Embryonic facial prominence (tissue), 1 donor: ENCODE measurements at regions not wholly inside any gene's neighbourhood (a gene's known extent, or its start where the extent isn't known, plus 50 kb on each side); places are given as distances from the start of the nearest gene placed in this dataset.
A peak's percentile ranks its signal among the peaks of the same experiment; 100 is the strongest.

ENCODE experiments used
- DNase-seq: peaks from one replicate; pipeline ENCODE4 v3.0.0-alpha.2; 2016; ENCODE audit errors: extremely low spot score

GRCh38 chr12:127077262-127078045, 1189.5 kb upstream of the TMEM132C start:
- DNase-seq, result no peak

DNA sequence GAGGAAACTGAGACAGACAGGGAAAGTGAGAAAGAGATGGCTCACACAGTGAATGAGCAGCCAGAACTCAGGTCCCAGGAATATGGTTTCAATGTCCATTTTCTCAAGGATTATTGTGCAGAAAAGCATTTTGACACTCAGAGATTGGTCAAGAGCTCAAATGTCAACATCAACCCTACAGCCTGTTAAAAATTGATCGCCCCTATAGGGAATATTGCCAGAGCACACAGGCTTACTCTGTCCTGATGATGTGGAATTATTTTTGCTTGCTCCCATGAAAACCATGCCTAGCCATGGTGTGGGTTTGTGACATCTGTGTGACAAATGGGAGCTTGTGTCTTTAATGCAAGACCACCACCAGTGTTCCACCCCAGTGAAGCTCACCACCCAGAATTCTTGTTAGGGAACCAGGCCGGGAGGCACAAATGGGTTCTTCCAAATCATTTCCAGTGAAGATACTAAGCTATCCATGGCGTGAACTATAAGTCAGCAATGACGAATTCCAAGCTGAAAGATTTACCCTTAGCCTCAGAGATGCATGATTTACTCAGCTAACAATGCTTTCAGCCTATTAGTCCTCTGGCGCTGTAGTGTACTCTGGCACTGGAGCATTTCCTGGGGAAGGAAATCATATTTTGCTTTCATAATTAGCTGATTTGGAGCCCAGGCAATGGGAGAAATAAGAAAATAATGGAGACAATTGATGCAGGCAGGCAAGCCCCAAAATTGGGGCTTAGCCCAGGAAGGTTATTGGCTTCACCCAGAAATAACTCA, 1188.2 kb upstream of the TMEM132C start:
- DNase-seq, result no peak

DNA sequence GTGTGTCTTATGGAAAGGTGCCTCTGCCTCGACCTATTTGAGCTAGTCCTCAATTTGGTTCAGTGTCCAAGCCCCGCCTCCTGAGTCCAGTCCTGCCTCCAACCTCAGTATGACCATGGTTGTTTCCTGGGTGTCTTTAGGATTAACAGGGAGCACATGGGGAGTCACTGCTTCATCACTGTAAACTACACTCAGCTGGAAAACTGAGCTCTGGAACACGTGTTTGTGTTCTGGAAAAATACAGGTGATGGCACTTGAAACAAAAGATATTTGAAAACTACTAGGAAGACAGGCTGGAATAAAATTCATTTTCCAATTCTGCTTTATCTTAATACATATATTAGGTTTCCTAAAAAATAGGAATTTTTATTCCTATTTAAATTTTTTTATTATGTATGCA, 1187.3 kb upstream of the TMEM132C start:
- DNase-seq, result no peak

DNA sequence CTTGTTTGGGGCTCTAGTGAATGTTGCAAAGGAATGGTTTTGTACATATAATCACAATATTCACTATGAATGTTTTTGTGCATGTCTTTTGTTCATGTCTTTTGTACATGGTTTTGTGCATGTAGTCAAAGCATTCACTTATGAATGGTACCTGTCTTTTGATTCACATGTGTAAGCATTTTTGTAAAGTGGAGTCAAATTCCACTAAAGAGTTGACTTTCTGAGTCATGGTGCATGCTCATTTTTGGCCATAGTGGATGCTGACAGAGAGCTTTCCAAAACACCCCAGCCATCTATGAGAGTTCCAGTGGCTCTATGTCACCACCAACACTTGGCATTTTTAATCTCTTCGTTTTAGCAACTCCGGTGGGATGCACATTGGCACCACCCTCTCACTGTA, 1185.9 kb upstream of the TMEM132C start:
- DNase-seq, result no peak

DNA sequence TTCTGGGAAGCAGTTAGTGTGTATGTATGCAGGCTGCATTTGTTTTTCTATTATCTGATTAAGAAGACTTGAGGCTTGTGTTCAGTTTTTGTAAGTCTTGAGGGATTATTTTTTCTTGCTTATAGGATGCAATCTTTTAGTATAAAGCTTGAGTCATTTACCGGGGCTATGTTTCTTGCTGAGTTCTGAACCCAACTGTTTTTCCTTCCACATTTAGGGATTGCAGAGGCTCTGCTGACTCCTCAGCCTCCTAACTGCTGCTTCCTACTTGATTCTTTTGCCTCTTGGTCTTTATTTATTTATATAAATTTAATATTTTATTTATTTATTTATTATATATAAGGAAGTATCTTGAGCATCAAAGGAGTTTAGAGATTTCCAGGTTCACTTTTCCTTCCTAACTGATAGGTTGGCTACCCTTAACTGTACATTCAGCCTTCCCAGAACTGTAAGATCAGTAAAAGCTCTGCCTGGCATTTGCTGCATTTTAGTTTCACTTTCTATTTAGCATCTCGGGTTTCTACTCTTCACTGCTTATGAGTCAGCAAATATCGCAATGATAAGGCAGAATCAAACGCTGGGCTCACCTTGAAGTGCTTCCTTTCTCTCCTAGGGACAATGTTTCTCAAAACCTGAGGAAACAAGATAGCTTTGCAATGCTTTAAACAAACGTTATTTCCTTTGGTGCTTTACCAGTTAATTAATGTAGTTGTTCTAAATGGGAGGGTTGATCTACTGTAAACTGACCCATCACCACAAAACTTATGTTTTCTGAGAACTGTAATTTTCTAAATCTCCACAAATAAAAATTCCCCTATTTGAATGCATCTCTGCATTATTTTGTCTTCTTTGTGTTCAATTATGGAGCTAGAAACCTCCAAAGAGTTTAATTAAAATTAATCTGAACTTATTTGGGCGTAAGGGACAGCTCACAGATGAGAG, 1183.7 kb upstream of the TMEM132C start:
- DNase-seq, result peak; percentile 44

DNA sequence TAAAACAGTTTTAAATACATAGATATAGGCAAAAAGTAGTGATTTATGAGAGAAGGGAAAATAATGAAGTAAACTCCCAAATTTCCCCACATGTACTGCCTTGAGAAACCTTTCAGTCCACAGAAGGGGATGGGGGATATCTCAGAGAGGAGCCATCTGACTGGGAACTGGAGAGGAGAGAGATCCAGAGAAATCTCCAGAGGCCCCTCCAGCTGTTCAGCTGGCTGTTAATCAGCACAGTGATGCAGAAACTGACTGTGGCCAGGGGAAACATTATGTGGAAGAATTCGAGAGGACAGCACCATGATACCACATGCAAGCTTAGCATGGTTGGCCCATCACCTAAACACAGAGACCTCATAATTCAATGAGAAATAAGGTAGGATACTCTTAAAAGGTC, 1165.9 kb upstream of the TMEM132C start:
- DNase-seq, result no peak

DNA sequence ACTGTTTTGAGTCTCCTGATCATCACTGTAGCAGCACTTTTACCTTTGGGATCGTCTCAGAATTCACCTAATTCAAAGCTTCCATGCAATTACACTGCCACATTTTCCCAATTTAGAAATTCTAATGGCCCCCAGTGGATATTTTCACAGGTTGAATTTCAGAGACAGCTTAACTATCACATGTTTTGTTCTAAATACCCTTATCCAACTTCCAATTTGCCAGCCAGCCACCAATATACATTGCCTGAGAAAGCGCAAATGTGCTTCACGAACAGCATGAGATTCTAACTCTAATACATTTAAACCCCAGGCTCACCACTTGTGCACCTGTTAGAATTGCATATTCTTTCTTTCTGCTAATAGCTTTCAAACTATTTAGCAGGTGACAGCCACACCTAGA, 1160.9 kb upstream of the TMEM132C start:
- DNase-seq, result no peak

DNA sequence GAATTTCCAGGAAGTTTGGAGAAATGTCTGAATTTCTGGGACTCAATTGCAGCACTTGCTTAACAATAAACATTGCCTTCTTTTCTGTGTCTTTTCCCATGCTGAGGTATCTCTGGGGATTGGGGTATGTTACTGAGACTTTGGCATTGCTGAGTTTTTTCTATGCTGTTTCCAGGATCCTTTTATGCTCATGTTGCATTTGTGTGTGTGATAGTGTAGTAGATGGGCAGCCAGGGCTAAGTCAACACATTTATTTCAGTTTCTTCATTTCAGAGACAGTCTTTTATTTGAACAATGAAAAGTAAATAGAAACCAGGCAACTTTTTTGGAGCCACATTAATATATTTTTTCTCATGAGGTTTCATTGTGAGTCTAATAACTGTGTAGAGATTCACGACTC, 1160.3 kb upstream of the TMEM132C start:
- no peak for DNase-seq

DNA sequence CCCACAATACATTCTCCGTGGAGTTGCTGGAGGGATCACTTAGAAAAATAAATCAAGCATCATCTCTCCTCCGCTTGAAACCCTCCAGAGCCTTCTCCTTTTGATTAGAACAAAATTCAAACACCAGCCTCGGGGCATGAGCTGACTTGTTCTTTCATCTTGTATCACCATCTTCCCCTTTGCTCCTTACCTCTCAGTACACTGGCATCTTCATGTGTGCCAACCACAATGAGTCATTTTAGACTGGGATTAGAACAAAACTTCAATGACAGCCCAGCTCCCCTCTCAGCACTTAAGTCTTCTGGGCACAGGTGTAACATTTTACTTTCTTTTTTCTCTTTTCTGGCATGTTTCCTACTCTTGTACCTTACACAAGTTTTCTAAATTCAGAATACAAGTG, 1159.2 kb upstream of the TMEM132C start:
- no peak for DNase-seq

DNA sequence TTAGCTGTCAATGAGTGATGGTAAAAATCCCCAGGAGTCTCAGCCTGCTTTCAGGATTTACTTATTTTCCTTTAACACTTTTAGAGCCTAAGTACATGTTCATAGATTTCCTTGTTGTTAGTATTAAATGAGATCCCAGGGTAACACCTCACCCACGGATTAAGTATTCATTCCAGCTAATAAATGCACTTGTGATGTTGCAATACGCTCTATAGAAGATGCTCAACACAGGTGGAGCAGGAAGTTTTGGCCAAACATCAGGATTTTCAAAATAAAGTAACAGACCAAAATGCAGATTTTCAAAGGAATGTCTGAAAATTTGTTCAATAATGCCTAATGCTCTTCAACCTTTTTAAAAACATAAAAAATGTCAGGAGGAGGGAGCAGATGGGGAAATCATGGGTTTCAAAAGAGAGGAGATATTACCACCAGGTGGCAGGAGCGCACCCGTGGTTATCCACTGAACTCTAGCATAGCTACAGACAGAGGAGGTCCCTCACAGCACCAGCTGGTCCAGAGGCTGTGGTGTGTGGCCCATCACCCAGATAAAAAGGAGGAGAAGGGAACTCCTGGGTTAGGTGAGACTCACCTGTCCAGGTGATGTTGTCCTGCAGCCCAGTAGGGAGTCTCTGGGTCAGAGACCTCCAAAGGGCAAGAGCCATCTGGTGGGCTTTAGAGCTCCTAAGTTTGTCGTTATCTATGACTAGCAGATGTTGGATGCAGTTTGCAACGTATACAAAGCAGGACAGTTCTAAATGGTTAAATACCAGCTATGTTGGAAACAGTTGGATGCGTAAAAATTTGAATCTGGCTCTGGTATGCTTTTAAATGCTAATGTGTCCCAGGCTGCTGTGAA, 1158.4 kb upstream of the TMEM132C start:
- no peak for DNase-seq

DNA sequence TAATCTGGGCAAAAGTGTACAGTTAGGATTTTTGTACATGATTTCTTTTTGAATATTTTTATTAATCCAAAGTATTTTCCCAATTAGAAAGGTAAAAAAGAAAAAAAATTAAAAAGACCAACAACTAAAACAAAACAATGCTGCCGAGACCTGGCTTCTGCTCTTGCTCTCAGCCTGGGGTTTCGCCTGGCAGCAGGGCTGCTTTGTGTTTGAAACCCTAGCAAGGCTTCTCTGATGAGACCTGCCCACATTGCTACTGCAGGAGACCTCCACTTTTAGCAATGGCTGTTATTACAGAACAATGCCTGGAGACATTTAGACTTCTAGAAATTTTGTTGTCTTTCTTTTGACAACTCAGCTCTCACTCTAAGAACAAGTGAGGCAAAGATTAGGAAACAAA, 1153.0 kb upstream of the TMEM132C start:
- no peak for DNase-seq

DNA sequence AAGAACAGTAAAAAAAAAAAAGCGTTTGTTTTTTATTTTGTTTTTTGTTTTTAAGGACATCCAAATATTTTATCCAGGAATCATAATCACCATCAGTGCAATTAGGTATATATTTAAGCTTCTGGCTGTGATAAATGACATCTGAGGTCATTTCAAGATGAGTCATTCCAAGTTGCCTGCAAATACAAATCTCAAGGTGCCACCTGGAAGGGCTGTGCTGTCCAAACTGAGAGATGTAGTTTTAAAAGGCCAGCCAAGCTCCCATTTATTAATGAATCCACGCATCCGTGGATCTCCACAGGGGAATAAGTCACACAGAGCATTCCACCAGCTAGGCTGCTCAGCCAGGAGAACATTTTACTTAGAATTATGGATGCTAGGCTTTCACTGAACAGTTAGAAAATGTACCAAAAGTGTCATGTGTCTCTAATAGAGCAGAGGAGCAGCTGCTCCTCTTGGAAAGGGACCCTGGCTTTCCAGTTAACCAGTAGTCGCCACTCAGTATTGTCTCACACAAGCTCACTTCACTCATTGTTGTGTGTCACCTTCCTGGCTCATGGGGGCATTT, 1151.4 kb upstream of the TMEM132C start:
- DNase-seq, result no peak

GRCh38 chr12:127118251-127118650, 1148.7 kb upstream of the TMEM132C start:
- DNase-seq, result no peak

DNA sequence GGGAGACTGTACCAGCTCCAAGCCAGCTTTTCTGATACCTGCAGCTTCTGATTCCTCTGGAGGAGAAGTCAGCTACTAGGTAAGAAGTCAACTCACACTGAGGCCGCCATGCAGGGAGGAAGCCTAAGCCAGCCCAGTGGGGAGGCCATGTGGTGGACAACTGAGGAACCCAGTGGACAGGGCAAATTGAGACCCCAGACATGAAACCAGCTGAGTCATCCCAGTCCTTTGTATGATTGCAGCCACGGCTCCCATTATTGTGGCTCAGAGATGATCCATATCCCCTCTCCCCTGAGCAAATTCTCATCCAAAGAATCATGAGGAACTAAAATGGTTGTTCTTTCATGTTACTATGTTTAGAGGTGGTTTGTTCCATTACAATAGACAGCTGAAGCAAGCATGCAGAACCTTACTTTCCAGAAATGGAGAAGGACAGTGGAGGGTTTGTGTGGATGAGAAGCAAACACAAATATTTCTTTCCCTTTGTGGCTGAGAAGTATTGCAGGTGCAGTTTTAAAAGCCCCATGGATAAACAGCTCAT, 1147.3 kb upstream of the TMEM132C start:
- no peak for DNase-seq

- DNase-seq, result no peak
These were observed 1146.1 kb upstream of the TMEM132C start for GRCh38 chr12:127120851-127121250.

DNA sequence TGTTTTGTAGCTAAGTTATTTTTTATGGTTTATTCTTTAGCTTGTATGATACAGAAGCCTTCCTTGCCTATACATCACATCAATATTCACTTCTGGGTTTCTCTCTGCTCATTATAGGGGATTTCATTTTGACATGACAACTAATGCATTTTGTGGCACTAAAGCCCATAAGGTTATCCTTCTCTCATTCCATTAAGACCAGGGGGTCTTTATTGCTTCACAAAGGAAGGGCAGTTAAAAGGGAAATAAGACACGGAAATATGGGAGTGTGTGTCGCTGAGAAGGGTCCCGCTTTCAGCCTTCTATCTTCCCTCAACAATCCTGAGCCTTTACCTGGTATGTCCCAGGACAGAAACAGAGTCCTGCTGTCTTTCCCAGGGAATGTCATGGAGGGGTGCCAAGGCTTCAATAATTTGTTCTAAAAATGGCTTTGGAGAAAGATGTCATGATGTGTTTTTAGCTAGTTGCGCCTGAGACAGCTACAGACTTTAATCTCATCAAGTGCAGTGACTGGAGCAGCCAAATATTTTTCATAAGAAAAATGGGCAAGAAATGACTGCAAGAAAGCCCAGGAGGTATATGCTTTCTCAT, 1145.4 kb upstream of the TMEM132C start:
- DNase-seq, result no peak

DNA sequence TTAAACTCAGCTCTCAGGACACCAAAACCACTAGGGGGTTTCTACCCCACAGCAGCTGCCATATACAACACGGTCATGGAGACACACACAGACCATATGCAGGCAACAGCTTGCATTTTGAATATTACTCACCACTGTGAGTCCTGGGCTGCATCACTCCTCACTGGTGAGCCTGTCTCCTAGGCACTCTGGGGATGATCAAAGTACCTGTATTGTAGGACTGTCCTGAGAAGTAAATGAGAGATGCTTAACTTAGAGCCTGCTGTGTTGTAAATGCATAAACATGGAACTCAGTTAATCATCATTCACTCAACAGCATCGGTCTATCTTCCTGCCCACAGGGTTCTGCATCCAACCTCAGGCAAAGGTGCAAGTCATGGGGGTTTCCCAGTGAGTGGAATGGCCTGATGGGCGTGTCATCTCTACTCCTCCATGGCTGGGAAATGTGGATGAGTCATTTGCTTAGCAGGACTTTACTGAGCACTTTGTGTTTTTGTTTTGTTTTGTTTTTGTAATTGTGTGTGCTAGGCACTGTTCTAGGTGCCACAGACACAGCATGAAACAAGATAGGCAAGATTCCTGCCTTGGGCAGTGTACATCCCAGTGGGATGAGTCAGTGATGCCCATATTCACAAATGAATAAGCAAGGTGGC, 1141.2 kb upstream of the TMEM132C start:
- DNase-seq, result no peak

DNA sequence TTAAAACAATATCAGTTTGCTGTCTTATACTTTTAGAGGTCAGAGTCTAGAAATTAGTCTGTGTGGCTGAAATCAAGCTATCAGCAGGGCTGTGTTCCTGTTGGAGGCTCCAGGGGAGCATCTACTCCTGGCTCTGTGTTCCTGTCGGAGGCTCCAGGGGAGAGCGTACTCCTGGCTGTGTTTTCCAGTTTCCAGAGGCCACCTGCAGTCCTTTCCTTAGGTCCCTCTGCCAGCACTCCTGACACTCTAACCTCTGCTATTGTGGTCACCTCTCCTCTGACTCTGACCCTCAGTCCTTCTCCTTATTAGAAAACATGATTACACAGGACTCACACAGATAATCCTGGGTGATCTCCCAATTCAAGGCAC, 1140.7 kb upstream of the TMEM132C start:
- DNase-seq, result no peak

- DNase-seq, result no peak
These were observed 1139.1 kb upstream of the TMEM132C start for GRCh38 chr12:127127897-127128296.
